ENCODE measurements at regions not wholly inside any gene's neighbourhood (a gene's known extent, or its start where the extent isn't known, plus 50 kb on each side); places are given as distances from the start of the nearest gene placed in this dataset.

DNA sequence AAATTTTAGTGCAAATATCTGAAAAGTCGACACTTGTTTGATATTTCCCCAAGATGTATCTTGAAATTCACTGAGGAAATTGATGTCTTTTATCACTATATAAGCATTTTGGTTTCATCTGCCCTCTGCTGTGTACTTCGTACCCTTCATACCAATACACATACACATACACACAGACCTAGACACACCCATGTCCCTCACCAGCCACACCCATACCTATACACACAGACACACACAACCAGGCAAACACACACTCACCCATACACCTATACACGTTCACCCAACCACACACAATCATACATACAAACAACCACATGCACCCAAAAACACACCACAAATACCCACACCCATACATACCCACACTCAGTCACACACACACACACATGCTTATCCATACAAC lies 367.8 kb downstream of the HINT1 start:
- H3K4me1 Mint-ChIP-seq = 0 out of 2 replicates have a peak, but pooled peaks cover 3% of the 10 kb centered on the region
- TF ChIP-seq, protein P1, sequence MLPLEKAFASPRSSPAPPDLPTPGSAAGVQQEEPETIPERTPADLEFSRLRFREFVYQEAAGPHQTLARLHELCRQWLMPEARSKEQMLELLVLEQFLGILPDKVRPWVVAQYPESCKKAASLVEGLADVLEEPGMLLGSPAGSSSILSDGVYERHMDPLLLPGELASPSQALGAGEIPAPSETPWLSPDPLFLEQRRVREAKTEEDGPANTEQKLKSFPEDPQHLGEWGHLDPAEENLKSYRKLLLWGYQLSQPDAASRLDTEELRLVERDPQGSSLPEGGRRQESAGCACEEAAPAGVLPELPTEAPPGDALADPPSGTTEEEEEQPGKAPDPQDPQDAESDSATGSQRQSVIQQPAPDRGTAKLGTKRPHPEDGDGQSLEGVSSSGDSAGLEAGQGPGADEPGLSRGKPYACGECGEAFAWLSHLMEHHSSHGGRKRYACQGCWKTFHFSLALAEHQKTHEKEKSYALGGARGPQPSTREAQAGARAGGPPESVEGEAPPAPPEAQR (CRISPR knock-in tag; IDR thresholded peaks at IDR 0.05) = no peak
- TF ChIP-seq JAZF1 (CRISPR knock-in tag; IDR thresholded peaks at IDR 0.05) (no peak), ATF1 (CRISPR knock-in tag; IDR thresholded peaks at IDR 0.05) (no peak), ZBTB43 (CRISPR knock-in tag; IDR thresholded peaks at IDR 0.05) (no peak), EMX1 (CRISPR knock-in tag; IDR thresholded peaks at IDR 0.05) (no peak), NFE2L1 (CRISPR knock-in tag; IDR thresholded peaks at IDR 0.05) (no peak), PRRX2 (CRISPR knock-in tag; IDR thresholded peaks at IDR 0.05) (no peak), ERG (CRISPR knock-in tag; IDR thresholded peaks at IDR 0.05) (no peak)
- TF ChIP-seq, protein P2, sequence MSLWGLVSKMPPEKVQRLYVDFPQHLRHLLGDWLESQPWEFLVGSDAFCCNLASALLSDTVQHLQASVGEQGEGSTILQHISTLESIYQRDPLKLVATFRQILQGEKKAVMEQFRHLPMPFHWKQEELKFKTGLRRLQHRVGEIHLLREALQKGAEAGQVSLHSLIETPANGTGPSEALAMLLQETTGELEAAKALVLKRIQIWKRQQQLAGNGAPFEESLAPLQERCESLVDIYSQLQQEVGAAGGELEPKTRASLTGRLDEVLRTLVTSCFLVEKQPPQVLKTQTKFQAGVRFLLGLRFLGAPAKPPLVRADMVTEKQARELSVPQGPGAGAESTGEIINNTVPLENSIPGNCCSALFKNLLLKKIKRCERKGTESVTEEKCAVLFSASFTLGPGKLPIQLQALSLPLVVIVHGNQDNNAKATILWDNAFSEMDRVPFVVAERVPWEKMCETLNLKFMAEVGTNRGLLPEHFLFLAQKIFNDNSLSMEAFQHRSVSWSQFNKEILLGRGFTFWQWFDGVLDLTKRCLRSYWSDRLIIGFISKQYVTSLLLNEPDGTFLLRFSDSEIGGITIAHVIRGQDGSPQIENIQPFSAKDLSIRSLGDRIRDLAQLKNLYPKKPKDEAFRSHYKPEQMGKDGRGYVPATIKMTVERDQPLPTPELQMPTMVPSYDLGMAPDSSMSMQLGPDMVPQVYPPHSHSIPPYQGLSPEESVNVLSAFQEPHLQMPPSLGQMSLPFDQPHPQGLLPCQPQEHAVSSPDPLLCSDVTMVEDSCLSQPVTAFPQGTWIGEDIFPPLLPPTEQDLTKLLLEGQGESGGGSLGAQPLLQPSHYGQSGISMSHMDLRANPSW (CRISPR knock-in tag; conservative IDR thresholded peaks at IDR 0.05; ENCODE audit: low read depth) = no peak
- TF ChIP-seq, protein P3, sequence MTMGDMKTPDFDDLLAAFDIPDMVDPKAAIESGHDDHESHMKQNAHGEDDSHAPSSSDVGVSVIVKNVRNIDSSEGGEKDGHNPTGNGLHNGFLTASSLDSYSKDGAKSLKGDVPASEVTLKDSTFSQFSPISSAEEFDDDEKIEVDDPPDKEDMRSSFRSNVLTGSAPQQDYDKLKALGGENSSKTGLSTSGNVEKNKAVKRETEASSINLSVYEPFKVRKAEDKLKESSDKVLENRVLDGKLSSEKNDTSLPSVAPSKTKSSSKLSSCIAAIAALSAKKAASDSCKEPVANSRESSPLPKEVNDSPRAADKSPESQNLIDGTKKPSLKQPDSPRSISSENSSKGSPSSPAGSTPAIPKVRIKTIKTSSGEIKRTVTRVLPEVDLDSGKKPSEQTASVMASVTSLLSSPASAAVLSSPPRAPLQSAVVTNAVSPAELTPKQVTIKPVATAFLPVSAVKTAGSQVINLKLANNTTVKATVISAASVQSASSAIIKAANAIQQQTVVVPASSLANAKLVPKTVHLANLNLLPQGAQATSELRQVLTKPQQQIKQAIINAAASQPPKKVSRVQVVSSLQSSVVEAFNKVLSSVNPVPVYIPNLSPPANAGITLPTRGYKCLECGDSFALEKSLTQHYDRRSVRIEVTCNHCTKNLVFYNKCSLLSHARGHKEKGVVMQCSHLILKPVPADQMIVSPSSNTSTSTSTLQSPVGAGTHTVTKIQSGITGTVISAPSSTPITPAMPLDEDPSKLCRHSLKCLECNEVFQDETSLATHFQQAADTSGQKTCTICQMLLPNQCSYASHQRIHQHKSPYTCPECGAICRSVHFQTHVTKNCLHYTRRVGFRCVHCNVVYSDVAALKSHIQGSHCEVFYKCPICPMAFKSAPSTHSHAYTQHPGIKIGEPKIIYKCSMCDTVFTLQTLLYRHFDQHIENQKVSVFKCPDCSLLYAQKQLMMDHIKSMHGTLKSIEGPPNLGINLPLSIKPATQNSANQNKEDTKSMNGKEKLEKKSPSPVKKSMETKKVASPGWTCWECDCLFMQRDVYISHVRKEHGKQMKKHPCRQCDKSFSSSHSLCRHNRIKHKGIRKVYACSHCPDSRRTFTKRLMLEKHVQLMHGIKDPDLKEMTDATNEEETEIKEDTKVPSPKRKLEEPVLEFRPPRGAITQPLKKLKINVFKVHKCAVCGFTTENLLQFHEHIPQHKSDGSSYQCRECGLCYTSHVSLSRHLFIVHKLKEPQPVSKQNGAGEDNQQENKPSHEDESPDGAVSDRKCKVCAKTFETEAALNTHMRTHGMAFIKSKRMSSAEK (CRISPR knock-in tag; IDR thresholded peaks at IDR 0.05; ENCODE audit: borderline replicate concordance) = no peak
- H3K4me3 Mint-ChIP-seq = no peak overlapping the region
- ChIA-PET POLR2A (no interaction called here), CTCF (no interaction called here)
- no peaks in the 10 kb centered on the region; the same call in 1 of the 2 replicates for H3K27me3 Mint-ChIP-seq (ENCODE audit: low read depth)
- peaks cover 27% of the 10 kb centered on the region for H3K9me3 Mint-ChIP-seq
- ATAC-seq (no peak), DNase-seq (ENCODE audit: low spot score) (no peak)
- peaks cover 8% of the 10 kb centered on the region for H3K36me3 Mint-ChIP-seq
- H3K27ac Mint-ChIP-seq = no peak overlapping the region; the same call in 1 of the 2 replicates

DNA sequence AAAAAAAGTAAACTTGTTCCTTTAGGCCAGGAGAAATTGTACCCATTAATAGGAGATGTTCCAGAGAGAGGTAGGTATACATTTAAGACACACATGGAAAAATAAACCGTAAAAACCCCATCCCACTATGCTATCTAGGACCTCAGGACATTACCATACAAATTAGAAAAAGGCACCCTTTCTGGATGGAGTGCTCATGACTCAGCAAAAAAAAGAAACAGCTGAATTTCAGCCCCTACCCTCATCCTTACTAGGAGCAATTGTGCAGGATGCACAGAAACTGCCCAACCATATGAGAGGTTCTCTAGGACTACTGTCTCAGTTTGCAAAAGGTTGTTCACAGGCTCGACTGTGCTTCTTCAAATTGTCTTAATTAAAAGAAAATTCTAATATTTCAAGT lies 368.2 kb downstream of the HINT1 start:
- POLR2A ChIA-PET = no interaction called here
- TF ChIP-seq, protein P4, sequence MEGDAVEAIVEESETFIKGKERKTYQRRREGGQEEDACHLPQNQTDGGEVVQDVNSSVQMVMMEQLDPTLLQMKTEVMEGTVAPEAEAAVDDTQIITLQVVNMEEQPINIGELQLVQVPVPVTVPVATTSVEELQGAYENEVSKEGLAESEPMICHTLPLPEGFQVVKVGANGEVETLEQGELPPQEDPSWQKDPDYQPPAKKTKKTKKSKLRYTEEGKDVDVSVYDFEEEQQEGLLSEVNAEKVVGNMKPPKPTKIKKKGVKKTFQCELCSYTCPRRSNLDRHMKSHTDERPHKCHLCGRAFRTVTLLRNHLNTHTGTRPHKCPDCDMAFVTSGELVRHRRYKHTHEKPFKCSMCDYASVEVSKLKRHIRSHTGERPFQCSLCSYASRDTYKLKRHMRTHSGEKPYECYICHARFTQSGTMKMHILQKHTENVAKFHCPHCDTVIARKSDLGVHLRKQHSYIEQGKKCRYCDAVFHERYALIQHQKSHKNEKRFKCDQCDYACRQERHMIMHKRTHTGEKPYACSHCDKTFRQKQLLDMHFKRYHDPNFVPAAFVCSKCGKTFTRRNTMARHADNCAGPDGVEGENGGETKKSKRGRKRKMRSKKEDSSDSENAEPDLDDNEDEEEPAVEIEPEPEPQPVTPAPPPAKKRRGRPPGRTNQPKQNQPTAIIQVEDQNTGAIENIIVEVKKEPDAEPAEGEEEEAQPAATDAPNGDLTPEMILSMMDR (IDR thresholded peaks at IDR 0.05) = no peak
- TF ChIP-seq TEAD1 (CRISPR knock-in tag; IDR thresholded peaks at IDR 0.05) (no peak), ZNF138 (CRISPR knock-in tag; conservative IDR thresholded peaks at IDR 0.05) (no peak), MXD4 (CRISPR knock-in tag; IDR thresholded peaks at IDR 0.05; ENCODE audit: borderline replicate concordance) (no peak), PRRX2 (CRISPR knock-in tag; IDR thresholded peaks at IDR 0.05) (no peak), GABPB1 (CRISPR knock-in tag; IDR thresholded peaks at IDR 0.05) (no peak), NFATC4 (CRISPR knock-in tag; IDR thresholded peaks at IDR 0.05) (no peak), SP1 (CRISPR knock-in tag; conservative IDR thresholded peaks at IDR 0.05) (no peak), FOXJ3 (CRISPR knock-in tag; IDR thresholded peaks at IDR 0.05; ENCODE audit: borderline replicate concordance) (no peak)
- TF ChIP-seq, protein P5, sequence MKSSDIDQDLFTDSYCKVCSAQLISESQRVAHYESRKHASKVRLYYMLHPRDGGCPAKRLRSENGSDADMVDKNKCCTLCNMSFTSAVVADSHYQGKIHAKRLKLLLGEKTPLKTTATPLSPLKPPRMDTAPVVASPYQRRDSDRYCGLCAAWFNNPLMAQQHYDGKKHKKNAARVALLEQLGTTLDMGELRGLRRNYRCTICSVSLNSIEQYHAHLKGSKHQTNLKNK (CRISPR knock-in tag; IDR thresholded peaks at IDR 0.05) = no peak
- ATAC-seq (no peak), DNase-seq (ENCODE audit: low spot score) (no peak)
- Mint-ChIP-seq H3K4me3 (no peak overlapping the region), H3K9me3 (peaks cover 24% of the 10 kb centered on the region), H3K4me1 (0 out of 2 replicates have a peak, but pooled peaks cover 3% of the 10 kb centered on the region), H3K36me3 (peaks cover 8% of the 10 kb centered on the region), H3K27me3 (ENCODE audit: low read depth) (no peaks in the 10 kb centered on the region; the same call in none of the 2 replicates), H3K27ac (no peak overlapping the region)
- CTCF ChIA-PET = interaction anchor here (0.9 kb wide), 1 partner anchor 75 kb away, joined by 3 read pairs; no protein-coding TSS in a partner anchor
